Caco-2 (cell line): ENCODE measurements at regions not wholly inside any gene's neighbourhood (a gene's known extent, or its start where the extent isn't known, plus 50 kb on each side); places are given as distances from the start of the nearest gene placed in this dataset.

Experiments
- BruUV-seq: library from RNA; stranded (reverse); fragments of 400-500 nt; replicated peaks from 2 replicates; lab custom pipeline; 2021; lab: Mats Ljungman, UMichigan
- CTCF ChIA-PET: fragments of 300-600 bp; sonication (Branson Sonifier 250); formaldehyde crosslinking; loops from one replicate; lab custom pipeline; 2022; ENCODE audit warnings: antibody characterized with exemption; lab: Charles Lee
- POLR2A ChIA-PET: fragments of 300-600 bp; sonication (Branson Sonifier 250); formaldehyde crosslinking; loops from one replicate; lab custom pipeline; 2022; ENCODE audit warnings: antibody characterized with exemption; lab: Charles Lee
- DNase-seq, 2 experiments: peaks; one replicate each; pipeline versions ENCODE4 v3.0.0 to v3.0.0-alpha.2; 2020 to 2022
- H3K27me3 ChIP-seq: replicated peaks from 2 replicates; pipeline ENCODE4 v1.6.0; 2011; ENCODE audit warnings: low read length; ENCODE audit not compliant: control insufficient read depth, insufficient read depth
- H3K36me3 ChIP-seq: 2 replicates; pipeline ENCODE4 v1.5.1; 2011; ENCODE audit warnings: low read length; ENCODE audit not compliant: control insufficient read depth, insufficient read depth
- H3K4me1 ChIP-seq: fragments of 250-450 bp; sonication (Bioruptor Pico); 2 replicates; pipeline ENCODE4 v1.5.1; 2020; ENCODE audit warnings: mild to moderate bottlenecking
- H3K4me3 ChIP-seq: 2 replicates; pipeline ENCODE4 v1.5.1; 2011; ENCODE audit warnings: low read depth, mild to moderate bottlenecking, control low read depth, low read length
- H3K9me3 ChIP-seq: fragments of 250-450 bp; sonication (Bioruptor Pico); 2 replicates; pipeline ENCODE4 v1.5.1; 2020; ENCODE audit warnings: mild to moderate bottlenecking, moderate library complexity
- H3K27ac Mint-ChIP-seq: one replicate; pipeline ENCODE4 v1.8.0; 2022; ENCODE audit warnings: mixed read lengths; ENCODE audit not compliant: unreplicated experiment
- H3K27me3 Mint-ChIP-seq: one replicate; pipeline ENCODE4 v1.8.0; 2022; ENCODE audit warnings: mixed read lengths; ENCODE audit not compliant: insufficient read depth, unreplicated experiment
- H3K36me3 Mint-ChIP-seq: one replicate; pipeline ENCODE4 v1.8.0; 2022; ENCODE audit warnings: mild to moderate bottlenecking, mixed read lengths; ENCODE audit not compliant: insufficient read depth, unreplicated experiment
- H3K4me1 Mint-ChIP-seq: one replicate; pipeline ENCODE4 v1.8.0; 2022; ENCODE audit warnings: low read depth, mixed read lengths; ENCODE audit not compliant: unreplicated experiment
- H3K4me3 Mint-ChIP-seq: one replicate; pipeline ENCODE4 v1.8.0; 2022; ENCODE audit warnings: mild to moderate bottlenecking, moderate library complexity, mixed read lengths; ENCODE audit not compliant: unreplicated experiment
- H3K9me3 Mint-ChIP-seq: one replicate; pipeline ENCODE4 v1.8.0; 2022; ENCODE audit warnings: mixed read lengths; ENCODE audit not compliant: unreplicated experiment
- intact Hi-C: fragments of 100-400 bp; cut with micrococcal nuclease; formaldehyde crosslinking; loops from one replicate; pipeline ENCODE4 v1.10.0; 2022; ENCODE audit not compliant: unreplicated experiment
- TF ChIP-seq, protein P1 (sequence below), 2 experiments: fragments of 200-600 bp in 1 of 2; IDR thresholded peaks; 1 replicate in 1 of 2; 2 replicates in 1 of 2; pipeline versions ENCODE4 v1.5.1 to v1.8.0; 2011 to 2022; ENCODE audit warnings: antibody characterized with exemption in 1 of 2, control low read depth in 1 of 2, inconsistent platforms in 1 of 2, low read depth in 1 of 2, low read length in 1 of 2, mild to moderate bottlenecking in 1 of 2, moderate library complexity in 1 of 2; ENCODE audit not compliant: insufficient read depth in 1 of 2, severe bottlenecking in 1 of 2, unreplicated experiment in 1 of 2

- TF ChIP-seq, protein P1, sequence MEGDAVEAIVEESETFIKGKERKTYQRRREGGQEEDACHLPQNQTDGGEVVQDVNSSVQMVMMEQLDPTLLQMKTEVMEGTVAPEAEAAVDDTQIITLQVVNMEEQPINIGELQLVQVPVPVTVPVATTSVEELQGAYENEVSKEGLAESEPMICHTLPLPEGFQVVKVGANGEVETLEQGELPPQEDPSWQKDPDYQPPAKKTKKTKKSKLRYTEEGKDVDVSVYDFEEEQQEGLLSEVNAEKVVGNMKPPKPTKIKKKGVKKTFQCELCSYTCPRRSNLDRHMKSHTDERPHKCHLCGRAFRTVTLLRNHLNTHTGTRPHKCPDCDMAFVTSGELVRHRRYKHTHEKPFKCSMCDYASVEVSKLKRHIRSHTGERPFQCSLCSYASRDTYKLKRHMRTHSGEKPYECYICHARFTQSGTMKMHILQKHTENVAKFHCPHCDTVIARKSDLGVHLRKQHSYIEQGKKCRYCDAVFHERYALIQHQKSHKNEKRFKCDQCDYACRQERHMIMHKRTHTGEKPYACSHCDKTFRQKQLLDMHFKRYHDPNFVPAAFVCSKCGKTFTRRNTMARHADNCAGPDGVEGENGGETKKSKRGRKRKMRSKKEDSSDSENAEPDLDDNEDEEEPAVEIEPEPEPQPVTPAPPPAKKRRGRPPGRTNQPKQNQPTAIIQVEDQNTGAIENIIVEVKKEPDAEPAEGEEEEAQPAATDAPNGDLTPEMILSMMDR (IDR thresholded peaks at IDR 0.05; ENCODE audit: insufficient read depth in 1 of 2, low read depth in 1 of 2, low read length in 1 of 2, severe bottlenecking in 1 of 2, unreplicated experiment in 1 of 2): no peak
- Mint-ChIP-seq H3K27ac (no peak overlapping the region), H3K27me3 (peaks cover 12% of the 10 kb centered on the region), H3K4me1 (no peaks in the 10 kb centered on the region), H3K4me3 (no peak overlapping the region), H3K36me3 (no peaks in the 10 kb centered on the region), H3K9me3 (no peaks in the 10 kb centered on the region)
- ChIA-PET CTCF (no interaction called here), POLR2A (no interaction called here)
- intact Hi-C loops: no loop called here
- DNase-seq: no peak
- Histone ChIP-seq H3K27me3 (no peaks in the 10 kb centered on the region), H3K9me3 (no peaks in the 10 kb centered on the region), H3K36me3 (no peaks in the 10 kb centered on the region), H3K4me3 (no peak overlapping the region), H3K4me1 (no peaks in the 10 kb centered on the region)
- no TSS peak for BruUV-seq
Observed at GRCh38 chr6:156169371-156169770, 607.8 kb upstream of the ARID1B start.

DNA sequence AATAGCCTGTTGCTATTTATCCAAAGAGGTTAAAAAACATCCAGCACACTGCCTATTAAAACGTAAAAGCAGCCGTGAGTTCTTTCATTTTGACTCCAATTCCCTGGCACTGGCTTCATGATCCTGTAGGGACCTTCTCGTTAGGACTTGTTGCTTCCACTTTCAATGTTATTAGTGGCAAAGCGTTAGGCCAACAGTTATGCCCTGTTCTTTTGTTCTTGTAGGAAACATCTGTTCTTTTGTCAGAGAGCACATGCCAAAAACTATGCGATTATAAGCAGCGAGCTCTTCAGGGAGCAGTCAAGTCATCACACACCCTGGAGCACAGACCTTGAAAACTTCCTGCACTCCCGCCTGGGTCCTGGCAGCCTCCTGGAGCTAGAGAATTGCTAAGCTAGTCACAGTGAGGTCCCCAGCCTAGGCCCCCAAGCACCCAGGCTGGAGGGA is 609.5 kb upstream of the ARID1B start:
- Histone ChIP-seq H3K4me1 (no peaks in the 10 kb centered on the region), H3K4me3 (no peak overlapping the region), H3K36me3 (no peaks in the 10 kb centered on the region), H3K27me3 (no peaks in the 10 kb centered on the region), H3K9me3 (no peaks in the 10 kb centered on the region)
- no peaks in the 10 kb centered on the region for H3K36me3 Mint-ChIP-seq
- TF ChIP-seq, protein P1 (IDR thresholded peaks at IDR 0.05; ENCODE audit: insufficient read depth in 1 of 2, low read depth in 1 of 2, low read length in 1 of 2, severe bottlenecking in 1 of 2, unreplicated experiment in 1 of 2): no peak
- no peaks in the 10 kb centered on the region for H3K9me3 Mint-ChIP-seq
- BruUV-seq: no TSS peak
- no peak for DNase-seq
- H3K27me3 Mint-ChIP-seq: peaks cover 8% of the 10 kb centered on the region
- POLR2A ChIA-PET: no interaction called here
- H3K4me3 Mint-ChIP-seq: no peak overlapping the region
- CTCF ChIA-PET: no interaction called here
- no peak overlapping the region for H3K27ac Mint-ChIP-seq
- intact Hi-C loops: no loop called here
- no peaks in the 10 kb centered on the region for H3K4me1 Mint-ChIP-seq

DNA sequence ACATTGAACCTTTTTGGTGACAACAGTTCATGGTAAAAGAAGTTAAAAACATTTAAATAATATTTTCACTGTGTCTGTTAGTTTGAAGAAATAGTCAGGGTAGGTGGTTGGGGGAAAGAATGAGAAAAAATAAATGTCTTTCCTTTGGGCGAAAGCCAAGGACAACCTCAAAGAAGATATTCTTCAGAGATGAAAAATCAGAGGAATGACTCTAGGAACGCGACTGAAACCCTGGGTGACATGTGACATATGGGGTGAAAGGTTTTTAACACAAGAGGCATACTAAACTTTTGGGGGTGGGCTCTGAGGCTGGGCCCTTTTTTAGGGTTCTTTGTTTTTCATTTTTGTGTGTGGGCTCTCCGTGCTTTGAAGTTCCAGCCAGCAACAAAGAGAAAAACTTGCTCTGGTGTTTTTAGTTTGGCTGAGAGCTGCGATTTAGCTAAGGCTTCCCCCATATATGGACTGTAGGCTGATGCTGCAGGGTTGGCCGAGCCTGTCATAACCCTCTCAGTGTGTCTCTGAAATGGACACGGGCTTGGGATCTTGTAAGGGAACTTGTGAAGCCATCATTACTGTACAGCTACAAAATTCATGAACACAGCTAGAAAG is 610.1 kb upstream of the ARID1B start:
- no peaks in the 10 kb centered on the region for H3K4me1 Mint-ChIP-seq
- POLR2A ChIA-PET: no interaction called here
- Histone ChIP-seq H3K9me3 (no peaks in the 10 kb centered on the region), H3K4me1 (no peaks in the 10 kb centered on the region), H3K36me3 (no peaks in the 10 kb centered on the region), H3K4me3 (no peak overlapping the region), H3K27me3 (no peaks in the 10 kb centered on the region)
- no peaks in the 10 kb centered on the region for H3K9me3 Mint-ChIP-seq
- H3K36me3 Mint-ChIP-seq: no peaks in the 10 kb centered on the region
- CTCF ChIA-PET: no interaction called here
- H3K27ac Mint-ChIP-seq: no peak overlapping the region
- no peak overlapping the region for H3K4me3 Mint-ChIP-seq
- no peak for DNase-seq
- H3K27me3 Mint-ChIP-seq: peaks cover 4% of the 10 kb centered on the region
- intact Hi-C loops: no loop called here
- TF ChIP-seq, protein P1 (IDR thresholded peaks at IDR 0.05; ENCODE audit: insufficient read depth in 1 of 2, low read depth in 1 of 2, low read length in 1 of 2, severe bottlenecking in 1 of 2, unreplicated experiment in 1 of 2): no peak
- BruUV-seq: no TSS peak
